GM21529 (cell line): ENCODE measurements at regions not wholly inside any gene's neighbourhood (a gene's known extent, or its start where the extent isn't known, plus 50 kb on each side); places are given as distances from the start of the nearest gene placed in this dataset.

Experiments used
- ATAC-seq: cut with Tn5 transposase; IDR thresholded peaks from one replicate; pipeline ENCODE4 v1.9.1; 2021; ENCODE audit not compliant: unreplicated experiment

GRCh38 chr7:153440715-153441114 is 611.5 kb upstream of the DPP6 start:
- no peak for ATAC-seq

- ATAC-seq: no peak
These were observed 609.0 kb upstream of the DPP6 start for GRCh38 chr7:153443032-153443701.

- no peak for ATAC-seq
These were observed 607.6 kb upstream of the DPP6 start for GRCh38 chr7:153444641-153445040.

GRCh38 chr7:153445641-153446040 is 606.6 kb upstream of the DPP6 start:
- no peak for ATAC-seq

GRCh38 chr7:153446490-153446889 is 605.7 kb upstream of the DPP6 start:
- ATAC-seq: no peak

- no peak for ATAC-seq
These were observed 605.2 kb upstream of the DPP6 start for GRCh38 chr7:153447011-153447410.

- ATAC-seq: no peak
These were observed 599.5 kb upstream of the DPP6 start for GRCh38 chr7:153452661-153453060.

- no peak for ATAC-seq
These were observed 597.9 kb upstream of the DPP6 start for GRCh38 chr7:153454306-153454705.

GRCh38 chr7:153457746-153458145 is 594.5 kb upstream of the DPP6 start:
- no peak for ATAC-seq

- no peak for ATAC-seq
These were observed 582.1 kb upstream of the DPP6 start for GRCh38 chr7:153470004-153470671.

GRCh38 chr7:153472516-153472915 is 579.7 kb upstream of the DPP6 start:
- no peak for ATAC-seq

GRCh38 chr7:153473185-153473584 is 579.0 kb upstream of the DPP6 start:
- ATAC-seq: no peak

- ATAC-seq: no peak
These were observed 577.0 kb upstream of the DPP6 start for GRCh38 chr7:153475239-153475638.

GRCh38 chr7:153476166-153476565 is 576.0 kb upstream of the DPP6 start:
- ATAC-seq: no peak

- no peak for ATAC-seq
These were observed 555.9 kb upstream of the DPP6 start for GRCh38 chr7:153496257-153496656.

- ATAC-seq: no peak
These were observed 549.1 kb upstream of the DPP6 start for GRCh38 chr7:153503093-153503492.

GRCh38 chr7:153504288-153505075 is 547.7 kb upstream of the DPP6 start:
- ATAC-seq: no peak

- no peak for ATAC-seq
These were observed 544.3 kb upstream of the DPP6 start for GRCh38 chr7:153507885-153508284.

GRCh38 chr7:153509768-153510167 is 542.4 kb upstream of the DPP6 start:
- no peak for ATAC-seq

GRCh38 chr7:153510674-153511073 is 541.5 kb upstream of the DPP6 start:
- no peak for ATAC-seq

GRCh38 chr7:153514032-153514431 is 538.2 kb upstream of the DPP6 start:
- no peak for ATAC-seq

GRCh38 chr7:153515359-153515758 is 536.8 kb upstream of the DPP6 start:
- no peak for ATAC-seq
